ENCODE measurements at regions not wholly inside any gene's neighbourhood (a gene's known extent, or its start where the extent isn't known, plus 50 kb on each side); places are given as distances from the start of the nearest gene placed in this dataset.
"Not testable (repeated sequence)": the region's sequence is repeated elsewhere in the genome, so short reads cannot be mapped to it uniquely, and the experiment has no call there.

DNA sequence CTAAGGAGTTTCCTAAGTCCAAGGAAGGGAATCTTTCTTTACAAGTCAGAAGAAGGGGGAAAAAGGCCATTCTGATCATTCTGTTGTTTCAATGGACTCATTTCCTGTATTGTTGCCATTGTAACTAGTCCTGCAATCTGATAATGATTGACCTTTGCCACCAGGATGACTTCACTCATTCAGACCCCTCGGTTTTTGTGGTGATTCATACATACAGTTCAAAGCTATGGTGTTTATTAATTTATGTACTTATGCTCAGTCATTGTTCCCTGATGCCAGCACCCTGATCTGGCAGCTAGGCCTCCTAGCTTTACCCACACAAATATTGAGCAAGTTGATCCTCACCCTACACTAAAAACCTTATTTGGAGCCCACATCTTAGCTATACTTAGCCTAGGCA is 57.6 kb upstream of the ZNF519 start:
- Histone ChIP-seq H3K4me1 (ENCODE audit: control insufficient read depth in 1 of 2, low read depth in 2 of 2) (no peaks in the 10 kb centered on the region), H3K4me3 (no peak overlapping the region), H3K9me3 (no peaks in the 10 kb centered on the region), H3K27ac (no peak overlapping the region), H3K27me3 (replicated peaks; ENCODE audit: insufficient read depth) (no peaks in the 10 kb centered on the region), H3K36me3 (no peaks in the 10 kb centered on the region)
- ATAC-seq (ENCODE audit: insufficient number of reproducible peaks, low FRiP score, low read depth) (no peak), DNase-seq (ENCODE audit: low spot score) (no peak)
- TF ChIP-seq, protein P1, sequence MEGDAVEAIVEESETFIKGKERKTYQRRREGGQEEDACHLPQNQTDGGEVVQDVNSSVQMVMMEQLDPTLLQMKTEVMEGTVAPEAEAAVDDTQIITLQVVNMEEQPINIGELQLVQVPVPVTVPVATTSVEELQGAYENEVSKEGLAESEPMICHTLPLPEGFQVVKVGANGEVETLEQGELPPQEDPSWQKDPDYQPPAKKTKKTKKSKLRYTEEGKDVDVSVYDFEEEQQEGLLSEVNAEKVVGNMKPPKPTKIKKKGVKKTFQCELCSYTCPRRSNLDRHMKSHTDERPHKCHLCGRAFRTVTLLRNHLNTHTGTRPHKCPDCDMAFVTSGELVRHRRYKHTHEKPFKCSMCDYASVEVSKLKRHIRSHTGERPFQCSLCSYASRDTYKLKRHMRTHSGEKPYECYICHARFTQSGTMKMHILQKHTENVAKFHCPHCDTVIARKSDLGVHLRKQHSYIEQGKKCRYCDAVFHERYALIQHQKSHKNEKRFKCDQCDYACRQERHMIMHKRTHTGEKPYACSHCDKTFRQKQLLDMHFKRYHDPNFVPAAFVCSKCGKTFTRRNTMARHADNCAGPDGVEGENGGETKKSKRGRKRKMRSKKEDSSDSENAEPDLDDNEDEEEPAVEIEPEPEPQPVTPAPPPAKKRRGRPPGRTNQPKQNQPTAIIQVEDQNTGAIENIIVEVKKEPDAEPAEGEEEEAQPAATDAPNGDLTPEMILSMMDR (IDR thresholded peaks at IDR 0.05), result no peak

DNA sequence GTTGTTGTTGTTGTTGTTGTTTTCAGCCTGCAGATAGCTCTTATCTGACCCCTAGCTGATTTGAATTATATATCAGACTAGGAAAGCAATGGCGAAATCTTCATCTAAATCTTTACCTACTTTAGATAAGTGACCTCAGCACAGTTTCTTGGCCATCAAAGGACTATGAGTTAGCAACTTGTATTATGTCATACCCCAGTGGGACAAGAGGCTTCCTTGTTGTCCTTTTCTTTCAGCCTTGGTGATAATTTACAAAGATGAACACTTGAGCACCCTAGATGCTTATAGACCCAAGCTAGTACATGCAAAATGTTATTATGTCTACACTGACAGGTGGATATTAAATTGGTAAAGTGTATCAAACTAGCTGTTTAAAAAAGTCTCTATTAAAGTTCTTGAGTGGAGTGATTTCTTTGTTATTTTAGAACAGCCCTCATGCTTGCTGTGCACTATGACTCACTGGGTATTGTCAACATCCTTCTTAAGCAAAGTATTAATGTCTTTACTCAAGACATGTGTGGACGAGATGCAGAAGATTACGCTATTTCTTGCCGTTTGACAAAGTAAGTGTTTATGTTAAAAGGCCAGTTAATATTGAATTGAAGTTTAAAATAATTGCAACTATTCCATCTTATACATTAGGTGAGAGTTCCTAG is 56.6 kb upstream of the ZNF519 start:
- not testable (repeated sequence) for H3K4me3 ChIP-seq; H3K9me3 ChIP-seq; H3K4me1 ChIP-seq (ENCODE audit: control insufficient read depth in 1 of 2, low read depth in 2 of 2); DNase-seq (ENCODE audit: low spot score); H3K36me3 ChIP-seq; ATAC-seq (ENCODE audit: insufficient number of reproducible peaks, low FRiP score, low read depth); H3K27me3 ChIP-seq (replicated peaks; ENCODE audit: insufficient read depth); H3K27ac ChIP-seq
